ENCODE measurements at regions not wholly inside any gene's neighbourhood (a gene's known extent, or its start where the extent isn't known, plus 50 kb on each side); places are given as distances from the start of the nearest gene placed in this dataset.

DNA sequence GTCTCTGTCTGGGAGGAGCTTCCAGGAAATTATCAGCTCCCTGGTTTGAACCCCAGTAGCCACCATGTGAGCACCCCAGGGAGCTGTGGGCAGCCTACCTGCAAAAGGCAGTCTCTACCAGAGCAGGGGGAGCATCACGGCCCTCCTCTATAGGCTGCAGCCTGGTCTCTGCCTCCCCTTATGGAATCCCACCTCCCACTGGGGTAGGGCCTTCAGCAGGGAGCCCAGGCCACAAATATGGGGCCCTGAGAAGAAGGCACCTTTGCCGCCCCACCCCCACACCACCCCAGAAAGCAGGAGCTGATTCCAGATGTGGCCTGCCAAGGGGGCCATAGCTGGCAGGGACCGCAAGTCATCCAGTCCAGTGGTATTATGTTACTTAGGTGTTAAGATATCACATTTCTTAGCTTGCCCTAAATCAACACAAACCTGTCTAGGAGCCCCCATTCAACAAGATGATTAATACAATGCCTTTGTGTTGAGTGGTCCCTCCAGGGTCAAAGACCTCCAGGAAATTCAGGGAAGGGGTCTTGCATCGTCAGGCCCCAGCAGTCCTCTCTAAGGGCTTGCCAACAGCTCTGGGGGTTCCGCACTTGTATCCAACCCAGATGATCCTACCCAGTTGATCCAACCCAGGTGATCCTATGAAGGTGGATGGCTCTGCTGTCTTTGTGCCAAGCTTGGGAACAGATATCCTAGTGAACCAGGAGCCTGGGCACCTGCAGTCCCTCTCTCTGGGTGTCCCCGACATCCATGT, 114.9 kb downstream of the OAT start:
- DNase-seq (ENCODE audit: low read depth in 2 of 2), result no peak

DNA sequence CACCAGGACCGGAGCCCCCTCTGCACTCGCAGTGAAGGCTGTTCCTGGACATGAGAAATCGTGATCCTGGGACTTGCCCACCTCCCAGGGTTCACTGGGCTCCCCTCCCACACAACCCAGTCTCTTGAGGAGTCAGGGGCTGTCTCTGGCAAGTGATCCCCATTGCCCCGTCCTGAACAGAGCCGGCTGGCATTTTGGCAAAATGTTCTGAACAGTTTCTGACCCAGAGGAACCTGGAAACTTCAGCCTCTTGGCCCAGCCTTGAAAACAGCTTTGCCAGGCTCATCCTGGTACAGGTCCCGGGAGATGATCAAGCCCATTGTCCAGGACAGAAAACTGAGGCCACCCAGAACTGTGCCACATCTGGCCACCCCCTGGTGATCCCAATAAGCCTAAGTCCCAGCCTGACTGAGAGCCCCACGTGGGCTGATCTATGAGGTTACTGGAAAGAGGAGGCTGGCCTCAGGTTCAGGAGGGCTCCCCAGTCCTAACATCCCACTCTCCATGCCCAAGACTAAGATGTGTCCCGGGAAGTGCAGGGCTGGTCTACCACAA, 115.7 kb downstream of the OAT start:
- DNase-seq (ENCODE audit: low read depth in 2 of 2), result no peak

DNA sequence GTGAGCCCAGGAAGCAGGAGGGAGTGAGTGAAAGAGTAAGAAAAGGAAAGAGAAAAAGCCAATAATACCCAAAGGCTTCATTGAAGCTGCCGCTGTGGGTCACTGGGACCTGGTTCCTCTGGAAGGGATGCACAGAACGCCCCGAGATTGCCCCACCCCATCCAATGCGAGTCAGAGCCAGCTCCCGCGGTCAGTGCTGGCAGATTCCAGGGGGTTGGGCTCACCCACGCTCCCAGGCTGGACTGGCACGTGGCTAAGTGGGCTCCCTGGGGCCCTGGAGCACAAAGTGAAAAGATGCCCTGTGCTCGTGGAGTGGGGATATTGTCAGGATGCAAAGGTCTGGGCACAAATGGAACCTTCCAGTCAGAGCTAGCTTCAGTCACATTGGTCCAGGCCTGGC, 117.0 kb downstream of the OAT start:
- DNase-seq (ENCODE audit: low read depth in 2 of 2), result no peak

DNA sequence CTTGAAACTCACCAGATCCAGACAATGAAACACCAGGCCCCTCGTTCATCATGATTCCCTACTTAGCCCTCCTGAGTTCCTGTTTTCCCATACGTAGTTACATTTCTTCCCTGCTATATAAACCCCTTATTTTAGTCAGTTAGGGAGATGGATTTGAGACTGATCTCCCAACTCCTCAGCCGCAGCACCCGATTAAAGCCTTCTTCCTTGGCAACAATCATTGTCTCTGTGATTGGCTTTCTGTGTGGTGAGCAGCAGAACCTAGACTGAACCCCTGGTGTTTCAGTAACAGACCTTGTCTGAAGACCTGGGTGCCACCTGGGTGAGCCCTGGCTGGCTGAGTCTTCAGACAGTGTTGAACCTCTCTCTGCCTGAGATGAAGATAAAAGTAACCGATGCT, 118.0 kb downstream of the OAT start:
- no peak for DNase-seq (ENCODE audit: low read depth in 2 of 2)

DNA sequence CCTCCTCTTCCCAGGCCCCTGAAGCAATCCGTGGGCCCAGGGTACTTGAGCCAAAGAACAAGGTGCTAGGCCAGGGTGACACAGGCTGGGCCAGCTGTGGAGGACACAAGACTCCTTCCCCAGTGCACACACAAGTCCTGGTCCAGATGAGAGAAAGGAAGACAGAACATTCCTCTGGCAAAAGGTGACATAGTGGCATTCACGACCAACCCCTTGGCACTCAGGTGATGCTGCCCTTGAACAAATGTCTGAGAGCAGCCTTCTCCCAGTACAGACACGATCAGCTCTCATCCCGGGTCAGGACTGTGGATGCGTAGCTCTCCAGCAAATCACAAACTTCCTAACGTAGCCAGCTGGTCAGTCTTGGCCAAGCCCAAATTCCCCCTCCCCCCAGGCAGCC, 118.5 kb downstream of the OAT start:
- no peak for DNase-seq (ENCODE audit: low read depth in 2 of 2)

DNA sequence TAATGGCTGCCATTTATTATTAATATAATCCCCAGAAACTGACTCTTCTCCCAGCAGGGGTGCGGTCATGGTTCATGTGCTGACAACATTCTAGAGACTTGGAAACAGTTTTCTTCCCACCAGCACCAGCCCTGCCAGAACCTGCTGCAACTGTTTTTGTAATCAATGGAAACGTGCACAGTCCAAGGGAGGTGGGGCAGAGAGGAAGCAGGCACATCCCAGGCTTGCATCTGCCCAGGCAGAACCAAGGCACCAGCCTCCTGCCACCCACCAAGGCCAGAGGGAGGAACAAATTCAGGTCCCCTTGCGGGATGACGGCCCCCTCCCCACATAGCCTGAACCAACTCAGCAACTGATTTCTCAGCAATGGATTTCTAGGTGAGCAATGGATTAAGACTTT, 119.0 kb downstream of the OAT start:
- DNase-seq (ENCODE audit: low read depth in 2 of 2), result no peak

DNA sequence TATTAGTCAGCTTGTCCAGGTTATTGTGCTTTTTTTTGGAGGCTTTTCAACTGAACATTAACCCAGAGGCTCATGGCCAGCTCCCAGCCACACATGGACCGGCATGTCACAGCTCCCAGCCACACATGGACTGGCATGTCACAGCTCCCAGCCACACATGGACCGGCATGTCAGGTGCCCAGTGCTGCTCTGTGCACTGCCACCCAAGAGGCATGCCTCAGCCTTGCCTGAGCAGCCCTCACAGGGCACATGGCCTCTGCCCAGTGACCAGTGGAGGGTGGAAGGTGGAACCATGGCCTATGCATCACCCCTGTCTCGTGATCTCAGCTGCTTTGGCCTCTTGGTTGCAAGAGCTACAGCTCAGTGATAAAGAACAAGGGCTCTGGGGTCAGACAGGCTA, 119.8 kb downstream of the OAT start:
- no peak for DNase-seq (ENCODE audit: low read depth in 2 of 2)

DNA sequence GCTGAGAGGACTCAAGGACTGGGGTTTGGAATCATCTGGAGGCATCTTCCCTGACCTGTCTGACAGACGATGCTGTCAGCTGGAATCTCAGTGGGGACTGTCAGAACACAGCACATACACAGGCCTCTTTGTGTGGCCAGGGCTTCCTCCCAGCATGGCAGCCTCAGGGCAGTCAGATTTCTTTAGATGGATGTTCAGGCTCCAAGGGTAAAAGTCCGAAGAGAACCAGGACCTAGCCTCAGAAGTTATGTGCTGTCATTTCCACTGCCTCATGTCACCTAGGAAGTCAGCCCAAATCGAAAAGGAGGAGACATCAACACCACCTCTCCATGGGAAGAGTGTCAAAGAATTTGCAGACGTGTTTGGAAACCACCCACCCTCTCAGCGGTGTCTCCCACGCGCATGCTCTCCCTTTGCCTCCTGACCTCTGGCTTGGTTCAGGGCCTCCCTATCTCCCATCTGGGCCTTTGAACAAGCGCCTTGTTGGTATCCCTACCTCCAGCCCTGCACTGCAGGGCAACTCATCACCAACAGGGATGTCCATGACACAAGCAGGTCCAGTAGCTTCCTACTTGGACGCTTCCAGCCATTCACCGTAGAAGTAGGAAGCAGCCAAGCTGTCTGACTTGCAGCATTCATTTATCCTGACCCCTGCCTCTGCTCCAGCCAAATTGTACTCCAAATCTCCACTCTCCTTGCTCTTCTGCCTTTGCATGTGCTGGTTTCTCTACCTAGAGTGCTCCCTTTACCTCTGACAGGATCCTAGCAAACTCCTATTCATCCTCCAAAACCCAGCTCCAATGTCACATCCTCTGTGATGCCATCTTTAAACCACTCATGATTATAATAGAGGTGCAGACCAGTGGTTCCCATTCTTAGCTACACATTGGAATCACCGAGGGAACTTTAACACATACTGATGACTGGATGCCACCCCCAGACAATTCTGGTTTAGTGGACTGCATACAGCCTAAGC, 121.6 kb downstream of the OAT start:
- no peak for DNase-seq (ENCODE audit: low read depth in 2 of 2)

DNA sequence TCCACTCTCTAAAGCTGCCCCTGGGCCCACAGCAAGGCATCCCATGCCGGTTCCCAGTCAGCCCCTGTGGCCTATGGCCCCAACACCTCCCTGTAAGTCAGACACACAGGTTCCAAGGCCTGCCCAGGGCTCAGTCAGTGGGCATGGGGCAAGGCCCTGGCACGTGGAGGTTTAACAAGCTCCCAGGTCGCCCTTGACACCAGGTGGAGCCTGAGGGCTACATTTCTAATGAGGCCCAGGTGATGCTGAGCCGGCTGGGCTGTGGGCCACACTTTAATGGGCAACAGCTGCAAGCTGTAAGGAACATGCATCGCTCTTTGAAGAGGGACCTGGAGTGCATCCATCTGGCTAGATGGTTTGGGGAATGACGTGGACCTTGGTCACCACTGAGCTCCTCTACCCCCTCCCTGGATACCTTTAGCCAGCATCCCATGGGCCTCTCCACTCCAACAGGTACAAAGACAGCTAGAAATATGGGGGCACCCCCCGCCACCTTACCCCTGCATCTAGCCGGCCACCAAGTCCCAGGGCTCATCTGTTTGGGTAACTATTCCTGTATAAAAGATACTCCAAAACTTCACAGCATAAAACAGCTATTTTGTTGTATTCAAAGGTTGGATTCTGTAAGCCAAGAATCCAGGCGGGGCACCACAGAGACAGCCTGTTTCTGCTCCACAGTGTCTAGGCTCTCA, 122.5 kb downstream of the OAT start:
- DNase-seq (ENCODE audit: low read depth in 2 of 2), result peak; percentile 22 to 25

DNA sequence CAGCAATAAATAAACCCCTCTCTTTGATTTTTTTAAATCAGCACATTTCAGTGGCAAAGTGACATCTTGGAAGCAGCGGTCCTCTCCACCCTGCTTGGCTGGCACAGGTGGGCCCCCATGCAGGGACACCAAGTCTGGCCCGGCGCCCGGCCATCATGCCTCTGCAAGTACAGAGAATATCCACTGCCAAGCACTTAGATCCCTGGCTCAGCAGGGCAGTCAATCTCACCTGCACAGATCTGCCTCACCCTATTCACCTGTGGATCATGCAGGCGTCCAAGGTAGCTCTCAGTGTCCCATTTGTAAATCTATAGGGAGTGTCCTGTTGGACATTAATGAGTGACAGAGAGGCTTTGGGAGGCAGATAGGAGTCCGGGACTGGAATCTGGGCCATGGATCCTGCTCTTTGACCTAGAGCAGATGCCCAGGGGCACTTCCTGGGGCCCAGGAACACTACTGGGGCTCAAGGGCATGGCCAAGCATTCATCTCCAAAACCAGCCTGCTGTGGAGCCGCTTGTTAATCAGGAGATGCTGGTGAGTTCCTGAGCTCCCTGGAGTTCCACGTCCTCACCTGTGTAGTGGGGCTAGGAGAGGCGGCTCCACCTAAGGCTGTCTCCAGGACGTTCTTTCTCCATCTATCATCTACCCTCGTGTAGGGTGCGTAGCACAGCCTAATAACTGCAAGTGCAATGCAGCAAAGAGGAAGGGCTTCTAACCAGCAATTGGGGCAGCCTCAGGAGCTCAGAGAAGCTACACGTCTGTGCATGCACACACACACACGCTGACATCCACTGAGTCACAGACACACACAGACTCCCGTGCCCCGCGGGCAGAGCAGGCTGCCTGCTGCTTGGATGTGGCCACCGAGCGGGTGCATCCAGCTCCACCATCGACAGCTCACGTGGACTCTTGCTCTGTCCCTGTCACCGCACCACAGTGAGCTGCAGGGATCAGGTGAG, 123.6 kb downstream of the OAT start:
- no peak for DNase-seq (ENCODE audit: low read depth in 2 of 2)

DNA sequence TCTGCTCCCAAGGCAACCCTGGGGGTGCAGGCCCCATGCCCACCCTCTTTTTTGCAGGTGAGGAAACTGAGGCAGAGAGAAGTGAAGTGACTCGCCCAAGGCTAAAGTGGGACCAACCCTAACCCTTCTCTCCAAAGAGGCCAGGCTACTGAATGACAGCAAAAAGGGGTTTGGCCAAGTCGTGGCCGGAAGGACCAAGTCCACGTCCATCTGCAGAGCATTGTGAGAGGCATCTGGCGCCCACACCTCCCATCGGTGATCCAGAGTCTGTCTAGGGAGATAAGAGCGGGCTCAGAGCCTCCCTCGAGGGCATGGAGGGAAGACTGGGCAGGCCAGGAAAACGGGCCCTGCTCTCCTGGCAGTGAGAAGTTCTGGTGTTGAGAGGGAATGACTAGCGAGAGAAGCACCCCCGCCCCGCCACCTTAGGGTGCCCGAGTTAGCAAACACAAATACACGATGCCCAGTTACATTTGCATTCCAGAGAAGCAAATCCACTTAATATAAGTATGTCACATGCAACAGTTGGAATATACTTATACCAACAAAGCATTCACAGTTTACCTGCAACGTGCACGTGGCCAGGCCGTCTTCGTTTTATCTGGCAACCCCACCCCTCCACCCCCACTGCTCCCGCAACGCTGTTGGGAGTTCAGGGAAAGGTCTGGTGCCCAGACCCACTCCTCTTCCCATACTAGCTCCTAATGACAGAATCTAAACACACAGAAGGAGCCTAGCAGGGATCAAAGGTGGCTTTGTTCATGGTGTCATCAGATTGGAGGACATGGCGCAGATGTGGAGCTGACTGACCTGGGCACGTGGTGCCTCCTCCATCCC, 124.9 kb downstream of the OAT start:
- no peak for DNase-seq (ENCODE audit: low read depth in 2 of 2)

DNA sequence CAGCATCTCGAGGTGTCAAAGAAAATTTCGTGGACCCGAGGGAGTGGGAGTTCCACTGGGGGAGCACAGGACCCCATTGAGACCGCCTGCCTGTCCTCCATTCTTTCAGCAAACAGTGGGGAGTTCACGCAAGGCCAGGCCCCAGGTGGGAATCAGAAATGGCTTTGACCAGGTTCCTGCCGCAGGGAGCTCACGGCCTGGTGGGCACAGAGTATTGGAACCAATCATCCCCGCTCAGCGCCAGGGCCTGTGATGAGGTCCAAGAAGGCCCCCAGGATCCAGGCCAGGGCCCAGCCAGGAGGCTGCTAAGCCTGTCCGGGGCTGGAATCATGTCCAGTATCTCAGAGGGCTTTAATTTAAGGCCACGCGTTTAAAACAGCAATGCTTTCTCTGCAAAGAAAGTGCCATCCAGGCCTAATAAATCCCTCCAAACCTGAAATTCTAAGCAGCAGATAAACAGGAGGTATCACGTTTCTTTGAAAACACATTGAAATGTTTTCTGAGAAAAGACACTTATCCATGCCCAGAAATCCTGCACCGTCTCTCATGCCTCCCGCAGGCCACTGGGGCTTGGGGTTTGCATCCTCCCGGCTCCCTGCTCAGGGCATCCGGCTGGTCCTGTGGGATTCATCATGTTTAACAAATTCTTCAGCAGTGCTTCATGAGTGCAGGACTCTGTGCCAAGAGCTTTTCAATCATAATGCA, 125.7 kb downstream of the OAT start:
- DNase-seq (ENCODE audit: low read depth in 2 of 2), result no peak

DNA sequence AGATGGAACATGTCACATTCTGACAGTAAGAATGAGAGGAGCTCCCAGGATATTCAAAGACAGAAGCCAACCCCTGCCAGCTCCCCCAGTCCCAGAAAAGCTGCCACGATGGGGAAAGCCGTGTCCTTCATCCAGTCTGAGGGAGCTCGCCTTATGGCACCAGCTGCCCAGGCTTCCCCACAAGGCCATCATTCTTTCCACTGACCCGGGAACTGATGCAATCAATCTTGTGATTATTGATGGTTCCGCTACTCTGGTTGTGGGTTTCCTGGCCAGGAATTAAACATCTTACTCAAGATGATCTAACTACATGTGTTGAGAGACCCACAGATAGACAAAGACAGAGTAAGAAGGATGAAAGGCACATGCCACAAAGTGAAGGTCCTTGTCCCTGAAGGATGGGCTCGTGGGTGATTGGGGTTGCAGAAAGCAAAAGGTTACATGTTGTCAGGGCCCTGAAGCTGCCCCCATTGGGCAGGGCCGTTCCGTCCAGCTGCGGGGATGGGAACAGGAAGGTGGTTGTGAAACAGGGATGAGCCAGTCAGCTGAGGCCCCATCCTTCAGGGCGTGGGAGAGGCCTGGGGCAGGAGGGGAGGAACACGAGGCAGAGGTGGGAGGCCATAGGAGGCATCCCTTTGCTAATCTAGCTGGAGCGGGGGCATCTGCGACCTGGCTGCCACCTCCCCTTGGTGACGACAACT, 127.6 kb downstream of the OAT start:
- no peak for DNase-seq (ENCODE audit: low read depth in 2 of 2)

DNA sequence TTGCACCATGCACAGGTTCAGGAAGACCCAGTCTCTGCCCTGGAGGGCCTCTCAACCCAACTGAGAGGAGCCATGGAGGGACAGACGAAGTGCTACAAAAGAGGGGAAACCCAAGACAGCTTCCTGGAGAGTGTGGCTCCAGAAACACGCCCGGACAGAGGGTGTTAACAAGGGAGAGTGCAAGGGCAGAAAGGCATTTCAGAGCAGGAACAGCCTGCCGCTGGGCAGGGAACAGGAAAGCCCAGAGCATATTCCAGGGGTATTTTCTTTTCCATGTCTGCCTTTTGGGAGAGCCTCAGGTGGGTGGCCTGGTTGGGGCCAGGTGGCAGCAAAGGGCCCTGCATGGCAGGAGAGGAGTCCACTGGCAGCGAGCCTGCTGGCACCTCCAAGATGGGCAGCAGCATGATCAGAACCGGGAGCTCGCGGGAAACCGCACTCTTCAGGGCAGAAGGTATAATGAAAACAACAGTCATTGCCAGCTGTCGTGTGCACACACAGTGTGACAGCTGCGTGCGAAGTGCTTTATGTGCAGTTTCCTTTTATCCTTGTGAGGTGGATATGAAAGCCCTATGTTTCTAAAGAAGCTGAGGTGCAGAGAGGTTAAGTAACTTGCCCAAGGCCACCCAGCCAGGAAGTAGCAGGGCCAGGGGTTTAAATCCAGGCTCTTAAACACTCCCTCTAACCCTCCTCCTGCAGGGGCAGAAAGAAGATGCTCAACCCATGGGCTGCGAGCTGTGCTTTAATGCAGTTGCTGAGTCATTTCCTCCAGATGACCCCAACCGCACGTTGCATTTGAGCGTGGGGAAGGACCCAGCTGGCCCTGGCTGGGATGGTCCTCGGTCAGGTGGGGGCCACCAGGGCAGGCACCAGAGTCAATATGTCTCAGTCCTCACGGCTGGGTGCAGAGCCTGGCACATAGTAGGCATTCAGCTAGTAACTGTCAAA, 128.6 kb downstream of the OAT start:
- DNase-seq (ENCODE audit: low read depth in 2 of 2), result no peak

DNA sequence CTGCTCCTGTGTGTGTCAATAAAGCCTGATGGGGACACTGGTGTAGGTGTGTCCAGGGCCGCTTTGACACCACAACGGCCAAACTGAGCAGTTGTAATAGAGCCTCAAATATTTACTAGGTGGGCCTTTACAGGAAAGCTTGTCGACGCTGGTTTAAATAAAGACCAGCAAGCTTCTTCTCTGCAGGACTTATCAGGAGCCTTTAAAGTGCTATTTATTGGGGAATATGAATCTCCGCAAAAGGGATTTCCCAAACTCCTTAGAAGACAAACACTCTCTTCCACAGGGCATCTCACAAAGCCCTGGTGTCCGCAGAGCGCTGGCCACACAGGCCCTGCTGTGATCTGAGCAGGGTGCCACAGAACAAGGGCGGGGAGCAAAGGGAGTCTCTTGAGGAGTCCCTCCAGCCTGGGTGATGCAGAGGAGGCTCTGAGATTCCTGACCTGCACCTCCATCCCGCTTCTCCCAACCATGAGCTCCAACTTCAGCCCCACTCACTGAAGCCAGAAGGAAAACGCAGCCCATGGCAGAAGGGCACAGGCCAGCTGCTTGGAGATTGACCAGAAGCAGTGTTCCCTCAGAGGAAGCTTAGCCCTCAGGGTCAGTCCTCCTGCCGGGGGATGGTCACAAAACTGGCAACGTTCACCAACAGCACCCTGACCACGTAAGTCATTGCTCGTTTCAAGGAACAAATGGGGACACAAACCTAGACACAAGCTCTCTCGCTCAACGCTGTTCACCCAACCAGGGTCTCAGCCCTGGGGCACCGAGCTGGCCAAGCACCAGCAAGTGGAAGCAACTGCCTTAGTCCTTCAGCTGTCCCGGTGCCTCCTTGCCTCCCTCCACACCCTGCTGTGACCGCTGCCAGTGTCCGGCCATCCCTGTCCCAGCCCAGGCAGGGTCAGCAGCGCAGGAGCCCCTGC, 129.5 kb downstream of the OAT start:
- DNase-seq (ENCODE audit: low read depth in 2 of 2), result no peak

DNA sequence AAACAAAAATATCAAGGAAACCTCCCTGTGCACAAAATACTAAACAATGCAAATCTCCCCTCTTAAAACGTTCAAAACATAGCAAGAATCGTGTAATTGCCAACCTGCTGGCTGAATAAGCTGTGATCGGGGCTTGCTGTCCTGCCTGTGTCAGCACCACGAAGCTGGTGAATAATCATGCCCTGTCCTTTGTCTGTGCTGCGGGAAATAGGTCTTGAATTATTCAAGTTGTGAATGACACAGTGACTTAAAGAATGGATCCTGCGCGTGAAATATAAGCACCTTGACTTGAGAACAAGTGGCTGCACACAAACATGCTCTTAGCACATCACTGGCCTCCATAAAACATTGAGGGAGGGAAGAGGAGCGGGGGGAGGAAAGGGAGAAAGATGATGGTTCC, 130.2 kb downstream of the OAT start:
- DNase-seq (ENCODE audit: low read depth in 2 of 2), result no peak

DNA sequence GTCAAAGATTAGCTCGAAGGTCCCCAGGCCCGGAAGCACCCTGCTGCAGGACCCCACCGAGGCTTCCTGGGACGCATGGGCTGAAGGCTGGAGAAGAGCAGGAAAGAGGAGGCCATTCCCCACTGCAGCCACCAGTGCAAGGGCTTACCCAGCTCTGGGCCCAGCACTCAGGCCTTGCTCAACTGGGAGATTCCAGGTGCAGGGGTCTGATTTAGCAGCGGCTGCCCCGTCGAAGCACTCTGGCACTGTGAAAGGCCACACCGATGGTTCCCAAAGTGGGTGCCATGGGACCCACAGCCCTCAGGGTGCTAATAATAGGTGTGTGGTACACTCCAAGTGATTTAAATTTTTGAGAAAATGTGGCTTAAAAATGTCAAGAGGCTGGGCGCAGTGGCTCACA, 130.9 kb downstream of the OAT start:
- DNase-seq (ENCODE audit: low read depth in 2 of 2), result no peak

Measured in fibroblast of skin of left quadriceps (primary cell).